ENCODE measurements at regions not wholly inside any gene's neighbourhood (a gene's known extent, or its start where the extent isn't known, plus 50 kb on each side); places are given as distances from the start of the nearest gene placed in this dataset.
"Not testable (repeated sequence)": the region's sequence is repeated elsewhere in the genome, so short reads cannot be mapped to it uniquely, and the experiment has no call there.

GRCh38 chr6:4510317-4510716 lies 265.9 kb upstream of the CDYL start:
- no peak for DNase-seq (ENCODE audit: extremely low read depth, low read depth, low spot score)

- DNase-seq (ENCODE audit: extremely low read depth, low read depth, low spot score) = no peak
These were observed 266.7 kb upstream of the CDYL start for GRCh38 chr6:4509506-4509905.

GRCh38 chr6:4506792-4507191 lies 269.4 kb upstream of the CDYL start:
- DNase-seq (ENCODE audit: extremely low read depth, low read depth, low spot score) = no peak

GRCh38 chr6:4506223-4506622 lies 270.0 kb upstream of the CDYL start:
- no peak for DNase-seq (ENCODE audit: extremely low read depth, low read depth, low spot score)

- DNase-seq (ENCODE audit: extremely low read depth, low read depth, low spot score) = no peak
These were observed 271.5 kb upstream of the CDYL start for GRCh38 chr6:4504700-4505099.

GRCh38 chr6:4503700-4504099 lies 272.5 kb upstream of the CDYL start:
- no peak for DNase-seq (ENCODE audit: extremely low read depth, low read depth, low spot score)

GRCh38 chr6:4496284-4496683 lies 279.9 kb upstream of the CDYL start:
- DNase-seq (ENCODE audit: extremely low read depth, low read depth, low spot score) = no peak

GRCh38 chr6:4491501-4492260 lies 284.5 kb upstream of the CDYL start:
- DNase-seq (ENCODE audit: extremely low read depth, low read depth, low spot score) = peak; percentile 69

- no peak for DNase-seq (ENCODE audit: extremely low read depth, low read depth, low spot score)
These were observed 286.7 kb upstream of the CDYL start for GRCh38 chr6:4489538-4489937.

GRCh38 chr6:4488389-4488788 lies 287.8 kb upstream of the CDYL start:
- DNase-seq (ENCODE audit: extremely low read depth, low read depth, low spot score) = no peak

- DNase-seq (ENCODE audit: extremely low read depth, low read depth, low spot score) = no peak
These were observed 288.7 kb upstream of the CDYL start for GRCh38 chr6:4487538-4487937.

GRCh38 chr6:4486568-4487315 lies 289.5 kb upstream of the CDYL start:
- no peak for DNase-seq (ENCODE audit: extremely low read depth, low read depth, low spot score)

GRCh38 chr6:4485735-4486134 lies 290.5 kb upstream of the CDYL start:
- DNase-seq (ENCODE audit: extremely low read depth, low read depth, low spot score) = no peak

GRCh38 chr6:4482461-4482860 lies 293.7 kb upstream of the CDYL start:
- DNase-seq (ENCODE audit: extremely low read depth, low read depth, low spot score) = no peak

- no peak for DNase-seq (ENCODE audit: extremely low read depth, low read depth, low spot score)
These were observed 295.1 kb upstream of the CDYL start for GRCh38 chr6:4480788-4481735.

- no peak for DNase-seq (ENCODE audit: extremely low read depth, low read depth, low spot score)
These were observed 298.1 kb upstream of the CDYL start for GRCh38 chr6:4478098-4478497.

- no peak for DNase-seq (ENCODE audit: extremely low read depth, low read depth, low spot score)
These were observed 301.4 kb upstream of the CDYL start for GRCh38 chr6:4474810-4475209.

GRCh38 chr6:4472969-4473642 lies 303.1 kb upstream of the CDYL start:
- no peak for DNase-seq (ENCODE audit: extremely low read depth, low read depth, low spot score)

- DNase-seq (ENCODE audit: extremely low read depth, low read depth, low spot score) = no peak
These were observed 304.0 kb upstream of the CDYL start for GRCh38 chr6:4472222-4472621.

- DNase-seq (ENCODE audit: extremely low read depth, low read depth, low spot score) = not testable (repeated sequence)
These were observed 304.7 kb upstream of the CDYL start for GRCh38 chr6:4471515-4471914.

Measured in glomerular endothelial cell (primary cell).